Retinal pigment epithelial cell (primary cell): ENCODE measurements at regions not wholly inside any gene's neighbourhood (a gene's known extent, or its start where the extent isn't known, plus 50 kb on each side); places are given as distances from the start of the nearest gene placed in this dataset.
A peak's percentile ranks its signal among the peaks of the same experiment; 100 is the strongest.

Experiments used
- DNase-seq: peaks from one replicate; pipeline ENCODE4 v3.0.0-alpha.2; 2010; ENCODE audit warnings: low read depth
- H3K4me3 ChIP-seq: 2 replicates; pipeline ENCODE4 v1.5.1; 2011; ENCODE audit warnings: mild to moderate bottlenecking, low read length, control low read depth, moderate library complexity
- CTCF ChIP-seq: conservative IDR thresholded peaks from 2 replicates; pipeline ENCODE4 v1.5.1; 2011; ENCODE audit warnings: low read depth, low read length, control low read depth, inconsistent platforms

GRCh38 chr1:186620566-186621350 lies 59.5 kb downstream of the PTGS2 start:
- no peak overlapping the region for H3K4me3 ChIP-seq
- TF ChIP-seq CTCF: no peak
- DNase-seq: peak; percentile 16

- no peak for TF ChIP-seq CTCF
- DNase-seq: no peak
- H3K4me3 ChIP-seq: no peak overlapping the region
These were observed 61.6 kb downstream of the PTGS2 start for GRCh38 chr1:186618401-186619170.

- DNase-seq: no peak
- TF ChIP-seq CTCF: no peak
- H3K4me3 ChIP-seq: no peak overlapping the region
These were observed 62.3 kb downstream of the PTGS2 start for GRCh38 chr1:186617926-186618325.

GRCh38 chr1:186616511-186616910 lies 63.7 kb downstream of the PTGS2 start:
- DNase-seq: no peak
- no peak overlapping the region for H3K4me3 ChIP-seq
- no peak for TF ChIP-seq CTCF

GRCh38 chr1:186615332-186615731 lies 64.9 kb downstream of the PTGS2 start:
- TF ChIP-seq CTCF: no peak
- DNase-seq: no peak
- H3K4me3 ChIP-seq: no peak overlapping the region

GRCh38 chr1:186611156-186611555 lies 69.1 kb downstream of the PTGS2 start:
- no peak overlapping the region for H3K4me3 ChIP-seq
- no peak for DNase-seq
- no peak for TF ChIP-seq CTCF
